Motor neuron (in vitro differentiated cells): ENCODE measurements at regions not wholly inside any gene's neighbourhood (a gene's known extent, or its start where the extent isn't known, plus 50 kb on each side); places are given as distances from the start of the nearest gene placed in this dataset.
"Not testable (repeated sequence)": the region's sequence is repeated elsewhere in the genome, so short reads cannot be mapped to it uniquely, and the experiment has no call there.

Experiments
- ATAC-seq, 8 experiments: fragments of 200-7000 bp; cut with Tn5 transposase; replicated peaks in 6 of 8; 2 replicates each; pipeline ENCODE4 v1.8.0; 2021; ENCODE audit warnings: mild to moderate bottlenecking in 8 of 8, moderate library complexity in 8 of 8
- H3K27ac ChIP-seq, 2 donors: fragments of 250-450 bp; sonication (Bioruptor Pico); 2 replicates each; pipeline ENCODE4 v1.9.0; 2021; ENCODE audit warnings: antibody characterized with exemption in 2 of 2, mild to moderate bottlenecking in 2 of 2, moderate library complexity in 1 of 2
- H3K4me1 ChIP-seq, 2 donors: fragments of 250-450 bp; sonication (Bioruptor Pico); replicated peaks in 1 of 2; 2 replicates each; pipeline ENCODE4 v1.6.1; 2021; ENCODE audit warnings: antibody characterized with exemption in 2 of 2, mild to moderate bottlenecking in 2 of 2, moderate library complexity in 1 of 2
- H3K4me3 ChIP-seq, 5 donors: fragments of 250-450 bp; sonication (Bioruptor Pico); 2 replicates each; pipeline ENCODE4 v1.9.0; 2021; ENCODE audit warnings: antibody characterized with exemption in 5 of 5, mild to moderate bottlenecking in 5 of 5, moderate library complexity in 4 of 5
- WGBS, 10 experiments: fragments of 450-650 bp; shearing (Covaris generic); methylation state at CpG; one replicate each; pipeline ENCODE4 v1.0.0; 2022; 5-methylcytosine and 5-hydroxymethylcytosine counted together
- in situ Hi-C, 9 experiments: fragments of 400-800 bp; cut with MboI; loops; one replicate each; pipeline ENCODE4 v1.15.0; 2021; ENCODE audit warnings: low sequenced_read_pairs in 9 of 9, low pct_unique_long_range_greater_than_20kb in 2 of 9; ENCODE audit not compliant: unreplicated experiment in 9 of 9

GRCh38 chr3:106458952-106459351 is 590.1 kb upstream of the CBLB start:
- WGBS, 10 experiments = 50 to 100% (median 84%) methylated on average over 1 to 3 of the region's 3 CpGs; no CpG with 5 or more reads in 1 of the 10 experiments
- in situ Hi-C loops = no loop called here
- no peak for ATAC-seq
- Histone ChIP-seq H3K4me3 (no peak overlapping the region), H3K4me1 (no peaks in the 10 kb centered on the region), H3K27ac (no peak overlapping the region)

- Histone ChIP-seq H3K4me3 (no peak overlapping the region), H3K4me1 (no peaks in the 10 kb centered on the region), H3K27ac (no peak overlapping the region)
- in situ Hi-C loops = no loop called here
- ATAC-seq = no peak
- WGBS, 10 experiments = 90 to 100% (median 100%) methylated on average over 2 of the region's 2 CpGs; no CpG with 5 or more reads in 5 of the 10 experiments
These were observed 598.1 kb upstream of the CBLB start for GRCh38 chr3:106466881-106467280.

- no peaks in the 10 kb centered on the region for H3K4me1 ChIP-seq
- no peak for ATAC-seq
- 77 to 100% (median 95%) methylated on average over 1 to 6 of the region's 7 CpGs; no CpG with 5 or more reads in 1 of the 10 experiments for WGBS, 10 experiments
- in situ Hi-C loops = no loop called here
- H3K4me3 ChIP-seq = no peak overlapping the region
- no peak overlapping the region for H3K27ac ChIP-seq
These were observed 605.0 kb upstream of the CBLB start for GRCh38 chr3:106473576-106474475.

GRCh38 chr3:106482451-106482850 is 613.6 kb upstream of the CBLB start:
- Histone ChIP-seq H3K4me1 (peaks cover 0 to 10% of the 10 kb centered on the region in 2 donors), H3K4me3 (no peak overlapping the region), H3K27ac (no peak overlapping the region)
- in situ Hi-C loops = no loop called here
- ATAC-seq = peak in 1 of 8 experiments; percentile 46
- whole genome bisulfite sequencing, 10 experiments = 68 to 100% (median 92%) methylated on average over 1 to 5 of the region's 5 CpGs

GRCh38 chr3:106485217-106485616 is 616.4 kb upstream of the CBLB start:
- no peak overlapping the region for H3K4me3 ChIP-seq
- in situ Hi-C loops = no loop called here
- H3K27ac ChIP-seq = no peak overlapping the region

GRCh38 chr3:106485802-106486201 is 617.0 kb upstream of the CBLB start:
- H3K4me1 ChIP-seq = peaks cover 0 to 10% of the 10 kb centered on the region in 2 donors
- 11 to 75% (median 41%) methylated on average over 1 to 3 of the region's 3 CpGs for WGBS, 10 experiments
- no peak overlapping the region for H3K27ac ChIP-seq
- ATAC-seq = peak in 1 of 8 experiments; percentile 16
- in situ Hi-C loops = no loop called here
- H3K4me3 ChIP-seq = no peak overlapping the region

More at GRCh38 chr3:106485217-106485616, 616.4 kb upstream of the CBLB start:
- H3K4me1 ChIP-seq = peaks cover 0 to 10% of the 10 kb centered on the region in 2 donors
- ATAC-seq = no peak

- H3K27ac ChIP-seq, ATAC-seq, in situ Hi-C loops, H3K4me3 ChIP-seq: not testable (repeated sequence)
- peaks cover 0 to 10% of the 10 kb centered on the region in 2 donors for H3K4me1 ChIP-seq
- 80 to 100% (median 98%) methylated on average over 1 to 8 of the region's 19 CpGs; no CpG with 5 or more reads in 2 of the 10 experiments for WGBS, 10 experiments
These were observed 618.3 kb upstream of the CBLB start for GRCh38 chr3:106486945-106487639.

GRCh38 chr3:106488331-106488730 is 619.5 kb upstream of the CBLB start:
- Histone ChIP-seq H3K4me1 (peaks cover 0 to 10% of the 10 kb centered on the region in 2 donors), H3K4me3 (no peak overlapping the region), H3K27ac (no peak overlapping the region)
- no peak for ATAC-seq
- 63 to 100% (median 95%) methylated on average over 2 to 6 of the region's 6 CpGs for WGBS, 10 experiments
- in situ Hi-C loops = no loop called here

GRCh38 chr3:106491796-106492195 is 623.0 kb upstream of the CBLB start:
- ATAC-seq = no peak
- Histone ChIP-seq H3K4me3 (no peak overlapping the region), H3K27ac (no peak overlapping the region), H3K4me1 (no peaks in the 10 kb centered on the region)
- in situ Hi-C loops = no loop called here

- Histone ChIP-seq H3K27ac (no peak overlapping the region), H3K4me3 (no peak overlapping the region), H3K4me1 (no peaks in the 10 kb centered on the region)
- in situ Hi-C loops = no loop called here
- no peak for ATAC-seq
These were observed 639.6 kb upstream of the CBLB start for GRCh38 chr3:106508331-106508893.

GRCh38 chr3:106510206-106510605 is 641.4 kb upstream of the CBLB start:
- Histone ChIP-seq H3K4me3 (no peak overlapping the region), H3K4me1 (no peaks in the 10 kb centered on the region), H3K27ac (no peak overlapping the region)
- no peak for ATAC-seq
- in situ Hi-C loops = no loop called here
- WGBS, 10 experiments = 40 to 100% (median 92%) methylated on average over 1 of the region's 1 CpG; no CpG with 5 or more reads in 4 of the 10 experiments

- no peak overlapping the region for H3K27ac ChIP-seq
- in situ Hi-C loops = no loop called here
- H3K4me3 ChIP-seq = no peak overlapping the region
- no peak for ATAC-seq
- H3K4me1 ChIP-seq = no peaks in the 10 kb centered on the region
- 86 to 100% (median 100%) methylated on average over 1 of the region's 1 CpG; no CpG with 5 or more reads in 4 of the 10 experiments for WGBS, 10 experiments
These were observed 644.0 kb upstream of the CBLB start for GRCh38 chr3:106512846-106513245.

- peak in 2 of 8 experiments; percentile 28 to 56 for ATAC-seq
- WGBS, 10 experiments = 43 to 88% (median 71%) methylated on average over 1 to 4 of the region's 4 CpGs
- in situ Hi-C loops = no loop called here
- Histone ChIP-seq H3K4me3 (no peak overlapping the region), H3K4me1 (no peaks in the 10 kb centered on the region), H3K27ac (no peak overlapping the region)
These were observed 645.6 kb upstream of the CBLB start for GRCh38 chr3:106514431-106514830.
